NCI-H1436 treated with DMSO at 0.1 percent for 48 hours (cell line): ENCODE measurements at regions not wholly inside any gene's neighbourhood (a gene's known extent, or its start where the extent isn't known, plus 50 kb on each side); places are given as distances from the start of the nearest gene placed in this dataset.

ENCODE experiments used
- DNase-seq: peaks from one replicate; lab custom pipeline; 2025; lab: John Stamatoyannopoulos, UW

DNA sequence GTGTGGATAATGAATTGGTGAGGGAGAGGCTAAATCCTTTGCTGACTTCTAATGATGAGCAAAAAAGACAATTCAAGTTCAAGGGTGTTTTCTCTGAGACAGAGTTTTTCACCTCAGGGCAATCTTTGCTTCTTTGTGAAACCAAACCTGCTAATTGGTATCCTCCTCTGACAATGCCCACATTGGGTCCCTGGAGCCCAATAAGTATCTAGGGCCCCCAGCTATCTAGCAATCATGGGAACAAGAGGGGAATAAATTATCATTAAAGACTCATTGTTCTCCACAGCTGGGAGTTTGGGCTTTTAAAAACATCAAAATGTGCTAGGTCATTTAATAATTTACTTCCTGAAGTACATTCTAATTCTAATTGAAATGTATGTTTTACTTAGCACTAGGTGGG is 227.3 kb downstream of the TMEM167A start:
- peak; percentile 68 for DNase-seq

DNA sequence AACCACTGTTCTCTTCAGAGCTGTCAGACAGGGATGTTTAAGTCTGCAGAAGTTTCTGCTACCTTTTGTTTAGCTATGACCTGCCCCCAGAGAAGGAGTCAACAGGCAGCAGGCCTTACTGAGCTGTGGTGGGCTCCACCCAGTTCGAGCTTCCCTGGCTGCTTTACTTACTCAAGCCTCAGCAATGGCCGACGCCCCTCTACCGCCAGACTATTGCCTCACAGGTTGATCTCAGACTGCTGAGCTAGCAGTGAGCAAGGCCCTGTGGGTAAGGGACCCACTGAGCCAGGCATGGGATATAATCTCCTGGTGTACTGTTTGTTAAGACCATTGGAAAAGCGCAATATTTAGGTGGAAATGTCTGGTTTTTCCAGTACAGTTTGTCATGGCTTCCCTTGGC is 229.6 kb downstream of the TMEM167A start:
- DNase-seq = no peak

DNA sequence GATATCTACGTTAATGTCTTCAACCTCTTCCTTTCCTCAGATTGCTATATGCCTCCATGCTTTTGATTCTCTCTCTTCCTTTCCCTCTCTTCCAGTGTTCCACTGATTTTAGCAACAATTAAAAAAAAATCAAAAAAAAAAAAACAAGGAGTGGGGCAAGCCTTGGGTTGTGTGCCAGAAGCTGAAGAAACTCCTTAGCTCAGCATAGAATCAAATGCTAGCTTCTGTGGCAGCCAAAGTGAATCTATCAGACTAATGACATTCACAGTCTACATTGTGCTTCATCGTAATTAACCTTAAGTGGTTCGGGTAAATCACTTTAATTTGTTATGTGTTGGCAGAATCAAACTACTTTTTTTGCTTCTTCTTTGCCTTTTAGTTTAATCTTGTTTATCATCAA is 237.3 kb downstream of the TMEM167A start:
- DNase-seq = peak; percentile 7

DNA sequence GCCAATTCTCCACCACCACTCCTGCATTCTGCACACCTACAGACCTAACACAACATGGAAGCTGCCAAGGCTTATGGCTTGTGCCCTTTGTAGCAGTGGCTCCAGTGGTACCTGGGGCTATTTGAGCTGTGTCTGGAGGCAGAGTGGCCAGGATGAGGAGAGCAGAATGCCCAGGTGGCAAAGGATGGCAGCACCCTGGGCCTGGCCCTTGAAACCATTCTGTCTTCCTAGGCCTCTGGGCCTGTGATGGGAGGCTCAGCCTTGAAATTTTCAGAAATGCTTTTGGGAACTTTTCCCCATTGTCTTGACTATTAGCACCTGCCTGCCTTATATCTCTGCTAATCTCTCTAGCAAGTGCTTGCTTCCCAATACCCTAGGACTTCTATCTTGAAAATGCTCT is 241.7 kb downstream of the TMEM167A start:
- no peak for DNase-seq

DNA sequence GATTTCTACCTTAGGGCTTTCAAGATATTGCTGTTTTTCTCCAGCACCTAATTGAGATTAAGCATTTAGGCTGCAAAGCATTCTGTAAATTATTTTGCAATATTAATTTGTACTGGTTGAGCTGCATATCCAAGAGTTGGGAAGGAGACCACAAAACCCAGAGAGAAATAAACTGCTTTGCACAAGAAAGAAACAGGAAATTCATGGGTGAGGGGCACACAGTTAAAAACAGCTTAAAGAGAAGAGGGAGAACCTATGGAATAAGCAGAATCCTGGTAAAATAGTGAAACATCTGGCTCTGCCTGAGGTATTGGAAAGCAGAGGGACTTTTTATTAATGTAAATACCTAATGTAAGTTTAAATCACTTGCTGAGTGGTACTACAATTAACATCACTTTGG is 243.0 kb downstream of the TMEM167A start:
- no peak for DNase-seq

DNA sequence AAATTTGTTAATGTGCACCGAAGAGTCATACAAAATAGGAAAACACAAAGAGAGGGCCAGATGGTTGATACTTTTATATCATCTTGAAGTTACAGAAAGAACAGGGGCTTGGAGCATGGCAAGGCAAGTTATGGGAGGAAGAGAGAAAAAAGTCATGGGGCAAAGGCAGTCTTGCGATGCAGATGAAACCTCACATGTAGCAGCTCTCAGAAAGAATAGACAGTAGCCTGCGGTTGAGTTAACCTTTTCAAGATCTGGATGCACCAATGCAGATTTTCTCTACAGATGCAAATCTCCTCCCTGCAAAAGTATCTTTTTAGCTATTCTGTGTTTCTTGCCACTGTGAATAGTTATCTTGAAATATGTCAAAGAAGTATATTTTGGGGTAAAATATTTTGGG is 243.9 kb downstream of the TMEM167A start:
- no peak for DNase-seq

DNA sequence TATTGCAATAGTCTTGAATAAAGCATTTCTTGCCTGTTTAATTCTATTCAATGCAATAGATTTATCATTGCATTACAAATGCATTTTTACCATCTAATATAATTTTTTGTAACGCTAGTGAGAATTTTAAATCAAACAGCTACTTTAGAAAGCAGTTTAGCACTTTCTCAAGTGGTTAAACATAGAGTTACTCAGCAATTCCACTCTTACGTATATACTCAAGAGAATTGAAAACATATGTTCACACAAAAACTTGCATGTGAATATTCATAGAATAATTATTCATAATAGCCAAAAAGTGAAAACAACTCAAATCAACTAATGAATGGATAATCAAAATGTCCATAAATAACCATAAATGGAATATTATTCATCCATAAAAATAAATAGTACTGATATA is 244.7 kb downstream of the TMEM167A start:
- DNase-seq = no peak

DNA sequence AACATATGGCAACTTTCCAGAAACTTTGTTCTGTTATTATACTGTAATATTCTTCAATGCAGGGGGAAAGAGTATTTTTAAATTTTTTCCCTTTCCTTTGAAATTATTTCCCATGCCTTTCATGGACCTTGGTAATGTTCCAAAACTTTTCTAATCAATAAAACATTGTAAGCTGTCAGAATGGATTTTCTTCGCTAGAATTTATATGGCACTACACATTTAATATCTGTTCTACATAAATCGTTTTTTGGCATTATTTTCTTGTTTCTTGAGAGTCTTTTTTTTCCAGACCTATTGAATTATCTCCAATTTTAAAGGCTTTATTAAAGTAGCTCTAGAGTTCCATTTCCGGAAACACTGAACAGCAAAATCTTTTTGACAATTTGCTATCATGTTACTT is 249.0 kb downstream of the TMEM167A start:
- no peak for DNase-seq

DNA sequence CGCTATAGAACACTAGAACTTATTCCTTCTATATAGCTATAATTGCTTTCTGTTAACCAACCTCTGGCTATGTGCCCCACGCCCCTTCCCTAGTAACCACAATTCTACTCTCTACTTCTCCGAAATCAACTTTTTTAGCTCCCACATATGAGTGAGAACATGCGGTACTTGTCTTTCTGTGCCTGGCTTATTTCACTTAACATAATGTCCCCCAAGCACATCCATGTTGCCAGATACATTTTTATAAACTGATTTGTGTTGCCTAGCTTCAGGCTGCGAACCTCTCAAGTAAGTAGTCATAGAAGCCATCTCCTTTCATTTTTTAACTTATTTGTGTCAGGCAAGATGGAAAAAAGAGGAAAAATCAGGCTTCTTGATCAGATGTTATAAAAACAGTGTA is 249.5 kb downstream of the TMEM167A start:
- no peak for DNase-seq

DNA sequence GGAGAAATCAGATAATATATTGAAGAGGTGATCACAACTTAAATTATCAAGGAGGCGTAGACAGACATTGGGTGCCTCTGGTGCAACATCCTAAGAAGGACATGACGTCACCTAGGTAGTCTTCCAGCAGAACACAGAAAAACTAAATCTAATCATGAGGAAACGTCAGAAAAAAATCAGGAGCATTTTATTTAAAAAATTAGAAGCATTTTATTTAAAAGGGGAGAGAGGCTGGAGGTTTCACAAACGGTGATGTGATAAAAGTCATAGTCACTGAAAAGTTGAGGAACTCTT is 254.6 kb downstream of the TMEM167A start:
- DNase-seq = no peak

DNA sequence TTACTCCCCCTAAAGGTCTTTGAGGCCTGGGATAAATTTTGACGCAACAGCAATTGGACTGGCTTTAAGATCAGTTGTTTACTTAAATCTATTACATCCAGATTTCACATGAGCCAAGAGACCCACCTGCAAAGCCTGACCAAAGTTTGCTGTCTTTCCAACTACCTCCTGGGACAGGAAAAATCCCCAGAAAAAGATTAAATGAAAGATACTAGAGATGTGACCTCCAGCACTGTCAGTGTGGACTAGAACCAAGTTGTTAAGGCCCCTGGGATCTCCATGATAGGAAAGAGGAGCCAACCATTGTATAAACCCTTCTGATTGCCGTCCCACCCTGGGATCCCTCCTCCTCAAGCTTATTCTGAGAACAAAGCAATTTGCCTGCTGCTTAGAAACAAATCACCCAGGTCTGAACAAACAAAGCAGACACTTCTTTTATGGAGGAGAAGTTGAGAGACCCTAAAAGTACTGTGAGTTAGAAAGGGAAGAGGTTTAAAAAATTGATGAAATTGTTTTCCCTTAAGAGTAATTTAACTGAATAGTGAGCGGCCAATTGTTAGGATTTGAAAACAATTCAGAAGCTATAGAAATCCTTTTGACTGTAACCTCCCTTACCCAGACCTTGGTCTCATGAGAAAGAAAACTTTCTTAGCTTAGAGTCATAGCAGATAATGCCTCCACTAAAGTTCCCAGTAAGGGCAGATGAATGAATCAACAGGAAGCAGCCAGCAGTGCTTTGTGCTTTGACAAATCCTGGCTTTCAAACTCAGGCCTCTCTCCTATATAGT is 255.2 kb downstream of the TMEM167A start:
- DNase-seq = no peak

DNA sequence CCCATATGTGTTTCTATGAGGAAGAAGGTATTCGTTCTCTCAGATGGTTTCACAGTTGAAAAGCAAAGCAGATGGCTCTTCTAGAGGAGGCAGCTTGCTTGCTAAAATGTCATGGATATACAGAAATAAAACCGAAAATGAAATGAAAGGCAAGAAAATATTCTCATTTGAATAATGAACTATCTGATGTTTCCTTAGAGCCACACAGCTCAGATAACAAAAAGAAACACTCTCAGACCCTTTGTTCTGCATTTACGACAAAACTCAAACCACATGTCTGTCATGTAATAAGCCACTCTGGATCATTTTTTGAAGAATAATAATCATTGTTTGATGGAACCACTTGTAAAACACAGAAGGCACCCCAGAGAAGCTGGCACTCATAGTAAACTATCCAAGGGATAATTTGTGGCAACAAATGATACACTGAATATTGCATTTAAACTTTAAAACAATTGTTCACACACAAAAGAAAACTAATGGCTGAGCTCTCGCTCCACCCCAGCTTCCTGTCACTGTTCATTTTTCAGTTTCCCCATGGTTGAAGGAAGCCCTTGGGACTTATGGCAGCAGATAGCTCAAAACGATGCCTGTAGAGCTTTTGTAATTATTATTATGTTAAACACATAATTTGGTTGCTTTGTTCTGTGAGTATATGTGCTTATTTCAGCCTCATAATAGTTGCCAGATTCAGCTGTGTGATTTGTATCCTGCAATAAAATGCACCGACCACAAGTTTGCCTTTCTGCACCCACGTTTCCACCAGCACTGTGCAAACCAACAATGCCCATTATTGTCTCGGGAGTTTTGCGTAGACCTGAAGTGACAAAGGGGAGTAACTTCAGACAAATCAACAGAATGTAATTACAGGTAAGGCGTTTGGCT is 256.0 kb downstream of the TMEM167A start:
- DNase-seq = peak; percentile 53

DNA sequence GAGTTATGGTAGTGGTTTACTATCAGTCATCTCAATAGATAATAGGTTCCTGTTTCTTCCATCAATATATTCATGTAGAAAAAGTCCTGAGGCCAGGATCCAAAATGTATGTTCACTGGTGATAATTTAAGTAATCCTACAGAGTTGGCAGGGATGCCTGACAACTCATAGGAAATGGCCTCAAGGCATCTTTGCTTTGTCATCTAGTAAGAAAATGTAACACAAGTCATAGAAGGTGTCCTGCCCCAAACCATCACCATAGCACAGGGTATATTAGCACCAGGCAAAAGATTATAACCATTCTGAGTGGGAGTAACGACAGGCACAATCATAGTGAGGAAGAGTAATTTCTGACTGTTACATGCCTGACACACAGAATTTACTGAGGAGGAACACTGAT is 257.0 kb downstream of the TMEM167A start:
- no peak for DNase-seq

DNA sequence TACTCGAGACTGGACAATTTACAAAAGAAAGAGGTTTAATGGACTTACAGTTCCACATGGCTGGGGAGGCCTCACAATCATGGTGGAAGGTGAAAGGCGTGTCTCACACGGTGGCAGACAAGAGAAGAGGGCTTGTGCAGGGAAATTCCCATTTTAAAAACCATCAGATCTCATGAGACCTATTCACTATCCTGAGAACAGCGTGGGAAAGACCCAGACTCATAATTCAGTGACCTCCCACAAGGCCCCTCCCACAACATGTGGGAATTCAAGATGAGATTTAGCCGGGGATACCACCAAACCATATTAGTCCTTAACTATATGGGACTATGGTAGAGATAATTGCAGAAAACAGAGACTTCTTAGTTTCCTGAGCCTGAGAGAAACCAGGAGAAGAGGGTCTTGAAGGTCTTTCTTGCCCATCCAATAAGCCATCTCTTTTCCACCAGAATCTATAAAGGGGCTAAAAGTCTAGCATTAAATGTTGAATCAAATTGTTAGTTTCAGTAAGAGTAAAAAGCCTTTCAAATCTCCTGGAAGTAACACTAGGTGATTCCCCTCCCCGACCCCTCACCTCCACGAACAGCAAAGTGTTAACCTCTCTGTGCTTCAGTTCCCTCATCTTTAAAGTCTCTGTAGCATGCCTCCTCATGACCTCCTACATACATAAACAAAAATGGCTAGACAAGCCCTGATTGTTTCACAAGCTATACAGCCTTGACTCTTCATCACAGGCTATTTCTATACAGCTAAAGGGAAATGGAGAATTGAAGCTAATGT is 259.1 kb downstream of the TMEM167A start:
- no peak for DNase-seq

DNA sequence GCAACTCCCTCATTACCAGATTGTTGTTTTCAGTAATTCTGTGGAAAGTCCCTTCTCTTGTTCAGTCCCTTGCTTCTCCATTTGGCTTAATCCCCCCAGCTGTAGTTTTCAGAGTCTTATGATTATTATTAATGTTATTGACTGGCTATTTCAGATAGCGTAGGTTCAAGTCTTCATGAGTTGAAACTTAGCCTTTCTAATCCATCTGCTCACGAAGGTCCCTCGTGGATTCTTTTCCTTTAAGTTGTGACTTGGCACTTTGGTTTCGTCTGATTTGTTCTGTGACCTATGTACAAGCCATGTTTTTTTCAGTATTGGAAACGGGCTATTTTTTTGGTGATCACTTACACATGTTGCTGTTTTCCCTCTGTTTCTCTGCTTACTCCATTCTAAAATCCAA is 260.3 kb downstream of the TMEM167A start:
- DNase-seq = no peak

DNA sequence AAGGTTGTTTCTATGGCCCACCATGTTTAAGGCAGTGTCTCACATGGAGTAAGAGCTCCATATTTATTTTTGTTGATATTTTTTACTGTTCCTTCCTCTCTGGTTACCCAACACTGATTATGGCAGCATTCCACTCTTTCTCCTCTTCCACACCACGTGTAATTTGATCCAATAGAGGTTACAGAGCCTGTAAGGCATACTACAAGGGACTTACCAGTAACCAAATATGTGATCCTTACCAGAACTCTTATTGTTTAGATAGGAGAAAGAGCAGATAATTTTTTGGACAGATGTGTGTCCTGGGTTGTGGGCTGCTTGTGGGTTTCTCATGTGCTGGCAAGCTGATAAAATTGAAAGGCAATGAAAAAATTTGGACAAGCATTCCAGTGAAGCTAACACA is 261.3 kb downstream of the TMEM167A start:
- no peak for DNase-seq

DNA sequence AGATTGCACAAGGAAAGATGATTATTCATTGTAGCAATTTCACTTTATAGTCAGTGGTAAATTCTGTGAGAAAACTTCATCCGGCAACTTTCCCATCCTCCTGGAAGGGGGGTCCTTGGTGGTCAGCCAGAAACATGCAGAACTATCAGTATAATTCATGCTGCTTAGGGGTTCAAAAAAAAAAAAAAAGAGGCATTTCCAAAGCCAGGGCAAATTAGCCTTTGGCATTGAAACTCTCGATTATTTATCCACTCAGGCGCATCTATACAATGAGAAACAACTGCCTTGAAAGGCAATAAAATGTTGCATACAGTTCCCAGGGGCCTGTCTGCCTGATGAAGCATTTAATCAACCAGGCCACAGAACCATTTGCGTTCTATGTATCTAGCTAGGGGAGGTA is 263.3 kb downstream of the TMEM167A start:
- DNase-seq = no peak

DNA sequence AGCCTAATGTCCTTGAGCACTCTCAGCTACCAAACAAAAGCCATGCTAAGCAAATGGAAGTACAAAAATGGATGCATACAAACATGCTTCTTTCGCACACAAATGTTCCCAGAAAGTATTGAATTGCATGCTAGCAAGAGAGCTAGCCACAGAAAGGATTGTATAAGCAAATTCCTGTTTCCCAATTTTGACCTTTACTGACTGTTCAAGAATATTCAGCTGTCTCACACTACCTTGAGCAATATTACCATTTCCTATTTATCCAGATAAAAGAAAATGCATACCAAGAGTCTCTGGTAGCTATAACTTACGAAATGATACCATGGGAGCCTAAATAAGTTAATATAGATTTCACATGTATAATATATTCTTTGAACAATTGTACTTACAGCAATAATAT is 264.6 kb downstream of the TMEM167A start:
- no peak for DNase-seq

DNA sequence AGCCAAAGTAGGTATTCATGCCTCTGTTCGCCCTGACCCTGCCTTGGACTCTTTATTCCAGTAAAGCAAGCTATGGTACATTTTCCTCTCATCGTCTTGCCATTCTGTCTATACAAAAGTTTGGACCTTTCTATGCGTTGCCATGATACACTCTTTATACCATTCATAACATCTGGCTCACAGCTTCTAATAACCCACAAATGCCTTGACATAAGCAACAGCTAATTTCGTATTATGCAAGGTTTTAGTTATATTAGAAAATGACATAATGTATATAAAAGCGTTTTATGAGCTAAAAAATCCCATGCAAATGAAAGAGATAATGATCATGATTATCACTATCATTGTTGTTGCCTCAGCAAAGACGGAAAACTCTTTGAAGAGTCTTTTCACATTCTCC is 265.7 kb downstream of the TMEM167A start:
- DNase-seq = no peak

DNA sequence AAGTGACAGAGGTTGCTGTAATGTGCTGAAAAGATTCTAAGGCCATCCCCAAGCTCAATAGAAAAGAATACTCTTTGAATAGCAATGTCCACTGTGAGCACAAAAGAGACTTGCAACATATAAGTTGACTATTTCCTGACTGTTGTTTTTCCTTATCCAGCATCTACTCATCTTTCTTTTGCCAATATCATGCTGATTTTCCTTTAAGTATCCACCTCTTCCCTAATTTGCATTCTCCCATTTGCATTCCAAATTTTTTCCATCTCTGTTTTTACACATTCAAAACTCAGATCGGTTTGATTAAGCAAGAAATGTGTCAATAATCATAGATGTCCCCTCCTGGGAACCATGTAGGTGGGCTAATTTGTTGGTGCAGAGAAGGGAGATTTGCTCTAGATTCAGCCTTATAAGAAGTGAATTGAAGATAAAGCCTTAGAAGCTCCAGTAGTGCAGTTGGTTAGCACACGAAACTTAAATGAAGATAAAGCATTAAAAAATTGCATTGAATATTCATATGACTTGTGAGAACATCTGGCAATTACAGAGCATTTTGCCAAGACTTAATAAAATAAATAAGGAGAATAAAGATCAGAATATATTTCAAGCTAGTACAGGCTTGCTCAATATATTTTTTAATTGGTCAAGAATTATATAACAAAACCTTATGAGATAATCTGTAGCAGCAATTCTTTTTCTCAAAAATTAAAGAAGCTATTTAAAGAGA is 267.6 kb downstream of the TMEM167A start:
- no peak for DNase-seq

DNA sequence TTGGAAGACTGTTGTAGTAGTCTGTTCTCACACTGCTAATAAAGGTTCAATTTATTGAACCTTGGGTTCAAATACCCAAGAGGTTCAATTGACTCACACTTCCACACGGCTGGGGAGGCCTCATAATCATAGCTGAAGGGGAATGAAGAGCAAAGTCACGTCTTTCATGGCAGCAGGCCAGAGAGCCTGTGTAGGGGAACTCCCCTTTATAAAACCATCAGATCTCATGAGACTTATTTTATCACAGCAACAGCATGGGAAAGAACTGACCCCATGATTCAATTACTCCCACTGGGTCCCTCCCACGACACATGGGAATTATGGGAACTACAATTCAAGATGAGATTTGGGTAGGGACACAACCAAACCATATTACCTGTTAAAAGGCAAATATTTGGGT is 268.2 kb downstream of the TMEM167A start:
- DNase-seq = no peak

DNA sequence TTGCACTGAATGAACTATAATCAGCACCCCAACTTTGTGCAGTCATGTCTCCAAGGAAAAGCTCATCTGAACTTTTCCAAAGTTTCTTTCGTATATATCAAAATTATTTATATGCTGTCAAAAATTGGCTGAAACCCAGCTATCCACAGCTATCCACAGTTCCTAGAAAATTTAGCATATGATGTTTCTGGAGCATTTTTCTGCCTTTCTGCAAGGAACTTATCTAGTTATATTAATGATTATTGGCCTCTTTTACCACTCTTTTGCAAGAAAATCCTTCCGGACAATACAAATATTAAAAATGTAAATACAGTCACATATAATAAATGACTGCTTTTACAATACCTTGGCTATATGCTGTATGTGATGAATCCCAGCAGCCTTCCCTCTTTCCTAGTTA is 270.2 kb downstream of the TMEM167A start:
- no peak for DNase-seq
